ENCODE measurements at regions not wholly inside any gene's neighbourhood (a gene's known extent, or its start where the extent isn't known, plus 50 kb on each side); places are given as distances from the start of the nearest gene placed in this dataset.

- TF ChIP-seq ZNF75D (CRISPR knock-in tag; IDR thresholded peaks at IDR 0.05; ENCODE audit: borderline replicate concordance) (no peak), POLR2A (IDR thresholded peaks at IDR 0.05; ENCODE audit: insufficient read depth in 1 of 2, low read depth in 2 of 2, low read length in 2 of 2) (no peak), CTCF (CRISPR knock-in tag; IDR thresholded peaks at IDR 0.05) (no peak), REST (IDR thresholded peaks at IDR 0.05; ENCODE audit: borderline replicate concordance in 1 of 2, low read depth in 1 of 2, low read length in 2 of 2) (no peak)
These were observed 136.3 kb upstream of the SPRY4 start for GRCh38 chr5:142461028-142461590.
